Endothelial cell (in vitro differentiated cells): ENCODE measurements at regions not wholly inside any gene's neighbourhood (a gene's known extent, or its start where the extent isn't known, plus 50 kb on each side); places are given as distances from the start of the nearest gene placed in this dataset.

Experiments used
- DNase-seq: peaks from one replicate; pipeline ENCODE4 v3.0.0; 2021; ENCODE audit warnings: low spot score
- H3K27ac Mint-ChIP-seq: one replicate; pipeline ENCODE4 v1.8.0; 2021; ENCODE audit warnings: mixed read lengths, inconsistent platforms; ENCODE audit not compliant: unreplicated experiment
- H3K27me3 Mint-ChIP-seq: one replicate; pipeline ENCODE4 v1.8.0; 2021; ENCODE audit warnings: mild to moderate bottlenecking, moderate library complexity, mixed read lengths, inconsistent platforms; ENCODE audit not compliant: unreplicated experiment
- H3K36me3 Mint-ChIP-seq: one replicate; pipeline ENCODE4 v1.8.0; 2021; ENCODE audit warnings: mild to moderate bottlenecking, low read depth, mixed read lengths, inconsistent platforms; ENCODE audit not compliant: unreplicated experiment
- H3K4me1 Mint-ChIP-seq: one replicate; pipeline ENCODE4 v1.8.0; 2021; ENCODE audit warnings: mild to moderate bottlenecking, mixed read lengths, inconsistent platforms; ENCODE audit not compliant: unreplicated experiment
- H3K4me3 Mint-ChIP-seq: one replicate; pipeline ENCODE4 v1.8.0; 2021; ENCODE audit warnings: mild to moderate bottlenecking, mixed read lengths, inconsistent platforms; ENCODE audit not compliant: unreplicated experiment
- H3K9me3 Mint-ChIP-seq: one replicate; pipeline ENCODE4 v1.8.0; 2021; ENCODE audit warnings: mixed read lengths, inconsistent platforms; ENCODE audit not compliant: unreplicated experiment
- TF ChIP-seq, protein P1 (sequence below): fragments of 200-600 bp; sonication (generic); IDR thresholded peaks from one replicate; pipeline ENCODE4 v1.5.0; 2021; ENCODE audit warnings: antibody characterized with exemption; ENCODE audit not compliant: unreplicated experiment

DNA sequence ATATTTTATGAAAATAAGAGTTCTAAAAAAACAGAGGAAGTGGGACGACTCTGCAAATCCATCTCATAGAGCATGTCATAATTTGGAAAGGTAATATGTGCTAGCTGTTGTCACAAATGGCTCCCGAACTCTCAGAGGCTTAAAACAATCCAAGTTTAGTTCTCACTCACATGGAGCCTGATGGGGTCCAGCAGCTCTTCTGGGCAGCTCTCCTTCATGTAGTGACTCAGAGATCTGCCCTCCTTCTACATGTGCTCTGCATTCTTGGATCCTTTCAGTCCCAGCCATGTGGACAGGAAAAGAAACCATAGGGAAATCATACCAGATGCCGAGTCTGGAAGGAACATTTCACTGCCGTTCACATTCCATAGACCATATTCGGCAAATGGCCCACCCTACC lies 180.1 kb upstream of the APCDD1 start:
- no peak for DNase-seq
- no peak overlapping the region for H3K4me3 Mint-ChIP-seq
- no peaks in the 10 kb centered on the region for H3K36me3 Mint-ChIP-seq
- TF ChIP-seq, protein P1, sequence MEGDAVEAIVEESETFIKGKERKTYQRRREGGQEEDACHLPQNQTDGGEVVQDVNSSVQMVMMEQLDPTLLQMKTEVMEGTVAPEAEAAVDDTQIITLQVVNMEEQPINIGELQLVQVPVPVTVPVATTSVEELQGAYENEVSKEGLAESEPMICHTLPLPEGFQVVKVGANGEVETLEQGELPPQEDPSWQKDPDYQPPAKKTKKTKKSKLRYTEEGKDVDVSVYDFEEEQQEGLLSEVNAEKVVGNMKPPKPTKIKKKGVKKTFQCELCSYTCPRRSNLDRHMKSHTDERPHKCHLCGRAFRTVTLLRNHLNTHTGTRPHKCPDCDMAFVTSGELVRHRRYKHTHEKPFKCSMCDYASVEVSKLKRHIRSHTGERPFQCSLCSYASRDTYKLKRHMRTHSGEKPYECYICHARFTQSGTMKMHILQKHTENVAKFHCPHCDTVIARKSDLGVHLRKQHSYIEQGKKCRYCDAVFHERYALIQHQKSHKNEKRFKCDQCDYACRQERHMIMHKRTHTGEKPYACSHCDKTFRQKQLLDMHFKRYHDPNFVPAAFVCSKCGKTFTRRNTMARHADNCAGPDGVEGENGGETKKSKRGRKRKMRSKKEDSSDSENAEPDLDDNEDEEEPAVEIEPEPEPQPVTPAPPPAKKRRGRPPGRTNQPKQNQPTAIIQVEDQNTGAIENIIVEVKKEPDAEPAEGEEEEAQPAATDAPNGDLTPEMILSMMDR = no peak
- no peaks in the 10 kb centered on the region for H3K9me3 Mint-ChIP-seq
- peaks cover 13% of the 10 kb centered on the region for H3K4me1 Mint-ChIP-seq
- H3K27ac Mint-ChIP-seq = no peak overlapping the region
- H3K27me3 Mint-ChIP-seq = peaks cover 5% of the 10 kb centered on the region

- no peak overlapping the region for H3K27ac Mint-ChIP-seq
- TF ChIP-seq, protein P1 = no peak
- peaks cover 4% of the 10 kb centered on the region for H3K27me3 Mint-ChIP-seq
- H3K4me1 Mint-ChIP-seq = peaks cover 3% of the 10 kb centered on the region
- H3K4me3 Mint-ChIP-seq = no peak overlapping the region
- no peaks in the 10 kb centered on the region for H3K36me3 Mint-ChIP-seq
- no peaks in the 10 kb centered on the region for H3K9me3 Mint-ChIP-seq
- DNase-seq = no peak
These were observed 178.9 kb upstream of the APCDD1 start for GRCh38 chr18:10275486-10275885.

DNA sequence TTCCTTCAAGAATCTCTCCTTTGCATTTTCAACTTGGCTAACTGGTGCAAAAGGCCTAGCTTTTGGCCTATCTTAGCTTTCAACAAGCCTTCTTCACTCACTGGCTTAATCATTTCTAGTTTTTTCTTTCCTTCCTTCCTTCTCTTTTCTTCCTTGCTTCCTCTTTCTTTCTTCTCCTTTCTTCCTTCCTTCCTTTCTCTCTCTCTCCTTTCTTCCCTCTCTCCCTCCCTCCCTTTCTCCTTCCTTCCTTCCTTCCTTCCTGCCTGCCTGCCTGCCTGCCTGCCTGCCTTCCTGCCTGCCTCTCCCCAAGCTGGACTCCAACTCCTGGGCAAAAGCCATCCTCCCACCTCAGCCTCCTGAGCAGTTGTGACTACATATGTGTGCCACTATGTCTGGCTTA lies 176.2 kb upstream of the APCDD1 start:
- TF ChIP-seq, protein P1 = no peak
- Mint-ChIP-seq H3K27ac (no peak overlapping the region), H3K9me3 (no peaks in the 10 kb centered on the region), H3K4me3 (no peak overlapping the region), H3K4me1 (no peaks in the 10 kb centered on the region), H3K27me3 (peaks cover 1% of the 10 kb centered on the region), H3K36me3 (no peaks in the 10 kb centered on the region)
- no peak for DNase-seq

GRCh38 chr18:10279471-10279870 lies 175.0 kb upstream of the APCDD1 start:
- Mint-ChIP-seq H3K9me3 (no peaks in the 10 kb centered on the region), H3K4me3 (no peak overlapping the region), H3K36me3 (no peaks in the 10 kb centered on the region), H3K27ac (no peak overlapping the region), H3K27me3 (peaks cover 1% of the 10 kb centered on the region), H3K4me1 (no peaks in the 10 kb centered on the region)
- no peak for DNase-seq
- TF ChIP-seq, protein P1 = no peak

- DNase-seq = no peak
- Mint-ChIP-seq H3K27ac (no peak overlapping the region), H3K4me1 (peaks cover 6% of the 10 kb centered on the region), H3K4me3 (no peak overlapping the region), H3K9me3 (no peaks in the 10 kb centered on the region), H3K27me3 (no peaks in the 10 kb centered on the region), H3K36me3 (no peaks in the 10 kb centered on the region)
- TF ChIP-seq, protein P1 = no peak
These were observed 174.4 kb upstream of the APCDD1 start for GRCh38 chr18:10279905-10280644.
